ENCODE measurements at regions not wholly inside any gene's neighbourhood (a gene's known extent, or its start where the extent isn't known, plus 50 kb on each side); places are given as distances from the start of the nearest gene placed in this dataset.

- Histone ChIP-seq H3K4me3 (ENCODE audit: low read length) (no peak overlapping the region), H3K9me3 (ENCODE audit: low read length) (no peaks in the 10 kb centered on the region), H3K9me2 (replicated peaks; ENCODE audit: low read length) (no peaks in the 10 kb centered on the region), H3K4me1 (ENCODE audit: insufficient read depth, low read length) (no peaks in the 10 kb centered on the region), H2AFZ (ENCODE audit: low read length) (no peak overlapping the region), H3K4me2 (ENCODE audit: low read length) (no peak overlapping the region), H3K27me3 (ENCODE audit: low read length) (no peaks in the 10 kb centered on the region), H3K36me3 (ENCODE audit: low read depth, low read length) (no peaks in the 10 kb centered on the region), H3K27ac (ENCODE audit: low read length) (no peak overlapping the region), H4K20me1 (ENCODE audit: low read length) (no peaks in the 10 kb centered on the region), H3K79me2 (ENCODE audit: low read length) (no peaks in the 10 kb centered on the region), H3F3A (ENCODE audit: low read length, unreplicated experiment) (no peaks in the 10 kb centered on the region), H3K9ac (ENCODE audit: low read length) (no peak overlapping the region)
- ChIA-PET POLR2A (ENCODE audit: unreplicated experiment) (no interaction called here), CTCF (no interaction called here)
- DNase-seq (no peak), ATAC-seq (no peak)
- no peak for TF ChIP-seq CTCF (conservative IDR thresholded peaks at IDR 0.05; ENCODE audit: low read depth, low read length)
- intact Hi-C loops (cut with micrococcal nuclease), result no loop called here
- no TSS peak for BruUV-seq (replicated peaks)
Measured at GRCh38 chr22:49147617-49148175, 680.0 kb downstream of the BRD1 start.

- Histone ChIP-seq H3K4me1 (ENCODE audit: insufficient read depth, low read length) (no peaks in the 10 kb centered on the region), H3K4me3 (ENCODE audit: low read length) (no peak overlapping the region), H4K20me1 (ENCODE audit: low read length) (no peaks in the 10 kb centered on the region), H3F3A (ENCODE audit: low read length, unreplicated experiment) (no peaks in the 10 kb centered on the region), H3K4me2 (ENCODE audit: low read length) (no peak overlapping the region), H3K36me3 (ENCODE audit: low read depth, low read length) (no peaks in the 10 kb centered on the region), H3K27me3 (ENCODE audit: low read length) (no peaks in the 10 kb centered on the region), H3K79me2 (ENCODE audit: low read length) (no peaks in the 10 kb centered on the region), H2AFZ (ENCODE audit: low read length) (no peak overlapping the region), H3K9ac (ENCODE audit: low read length) (no peak overlapping the region), H3K9me3 (ENCODE audit: low read length) (no peaks in the 10 kb centered on the region), H3K27ac (ENCODE audit: low read length) (no peak overlapping the region), H3K9me2 (replicated peaks; ENCODE audit: low read length) (no peaks in the 10 kb centered on the region)
- CTCF ChIA-PET, result no interaction called here
- TF ChIP-seq EZH2phosphoT487 (IDR thresholded peaks at IDR 0.05; ENCODE audit: borderline replicate concordance, low read length) (no peak), EZH2 (IDR thresholded peaks at IDR 0.05; ENCODE audit: low read length, unreplicated experiment) (no peak), CTCF (conservative IDR thresholded peaks at IDR 0.05; ENCODE audit: low read depth, low read length) (no peak)
- intact Hi-C loops (cut with micrococcal nuclease), result no loop called here
- ATAC-seq (no peak), DNase-seq (no peak)
- no TSS peak for BruUV-seq (replicated peaks)
- POLR2A ChIA-PET (ENCODE audit: unreplicated experiment), result no interaction called here
Measured at GRCh38 chr22:49147171-49147570, 680.5 kb downstream of the BRD1 start.

GRCh38 chr22:49146511-49146910, 681.2 kb downstream of the BRD1 start:
- H3K9ac ChIP-seq (ENCODE audit: low read length), result no peak overlapping the region
- ChIA-PET POLR2A (ENCODE audit: unreplicated experiment) (no interaction called here), CTCF (no interaction called here)
- H2AFZ ChIP-seq (ENCODE audit: low read length), result no peak overlapping the region
- no peak overlapping the region for H3K4me3 ChIP-seq (ENCODE audit: low read length)
- H3K79me2 ChIP-seq (ENCODE audit: low read length), result no peaks in the 10 kb centered on the region
- BruUV-seq (replicated peaks), result no TSS peak
- intact Hi-C loops (cut with micrococcal nuclease), result no loop called here
- no peaks in the 10 kb centered on the region for H4K20me1 ChIP-seq (ENCODE audit: low read length)
- H3K4me1 ChIP-seq (ENCODE audit: insufficient read depth, low read length), result no peaks in the 10 kb centered on the region
- TF ChIP-seq CTCF (conservative IDR thresholded peaks at IDR 0.05; ENCODE audit: low read depth, low read length) (no peak), EZH2phosphoT487 (IDR thresholded peaks at IDR 0.05; ENCODE audit: borderline replicate concordance, low read length) (no peak), EZH2 (IDR thresholded peaks at IDR 0.05; ENCODE audit: low read length, unreplicated experiment) (no peak)
- ATAC-seq (no peak), DNase-seq (no peak)
- no peaks in the 10 kb centered on the region for H3K9me2 ChIP-seq (replicated peaks; ENCODE audit: low read length)
- no peaks in the 10 kb centered on the region for H3F3A ChIP-seq (ENCODE audit: low read length, unreplicated experiment)
- H3K27ac ChIP-seq (ENCODE audit: low read length), result no peak overlapping the region
- H3K36me3 ChIP-seq (ENCODE audit: low read depth, low read length), result no peaks in the 10 kb centered on the region
- no peak overlapping the region for H3K4me2 ChIP-seq (ENCODE audit: low read length)
- H3K9me3 ChIP-seq (ENCODE audit: low read length), result no peaks in the 10 kb centered on the region
- H3K27me3 ChIP-seq (ENCODE audit: low read length), result no peaks in the 10 kb centered on the region

Measured in PC-3 (cell line).